CD14-positive monocyte (primary cell): ENCODE measurements at regions not wholly inside any gene's neighbourhood (a gene's known extent, or its start where the extent isn't known, plus 50 kb on each side); places are given as distances from the start of the nearest gene placed in this dataset.

Experiments used
- DNase-seq, 3 donors: peaks; one replicate each; pipeline ENCODE4 v3.0.0-alpha.2; 2011 to 2022
- H2AFZ ChIP-seq: 2 replicates; pipeline ENCODE4 v1.6.0; 2012; ENCODE audit warnings: mild to moderate bottlenecking, low read depth, low read length, inconsistent platforms; ENCODE audit not compliant: insufficient read depth, poor library complexity, severe bottlenecking
- H3K27ac ChIP-seq, 2 donors: 1 replicate in 1 of 2; 2 replicates in 1 of 2; pipeline ENCODE4 v1.5.1; 2012 to 2013; ENCODE audit warnings: low read length in 2 of 2, control low read depth in 1 of 2, inconsistent platforms in 1 of 2, low read depth in 1 of 2, mild to moderate bottlenecking in 1 of 2
- H3K27me3 ChIP-seq, 2 donors: one replicate each; pipeline versions ENCODE4 v1.6.0 to v1.6.1; 2011 to 2013; ENCODE audit warnings: low read length in 2 of 2; ENCODE audit not compliant: control insufficient read depth in 2 of 2, insufficient read depth in 2 of 2
- H3K36me3 ChIP-seq, 2 donors: replicated peaks in 1 of 2; 1 replicate in 1 of 2; 2 replicates in 1 of 2; pipeline versions ENCODE4 v1.5.1 to v1.6.1; 2012 to 2013; ENCODE audit warnings: low read length in 2 of 2, control low read depth in 1 of 2, inconsistent platforms in 1 of 2, mild to moderate bottlenecking in 1 of 2; ENCODE audit not compliant: insufficient read depth in 2 of 2, control insufficient read depth in 1 of 2
- H3K4me1 ChIP-seq, 2 donors: 1 replicate in 1 of 2; 2 replicates in 1 of 2; pipeline versions ENCODE4 v1.5.1 to v1.6.1; 2012 to 2013; ENCODE audit warnings: low read length in 2 of 2, control low read depth in 1 of 2, inconsistent platforms in 1 of 2, mild to moderate bottlenecking in 1 of 2, moderate library complexity in 1 of 2; ENCODE audit not compliant: insufficient read depth in 2 of 2, control insufficient read depth in 1 of 2
- H3K4me2 ChIP-seq: replicated peaks from 2 replicates; pipeline ENCODE3; 2012; ENCODE audit warnings: low read length, moderate library complexity, mild to moderate bottlenecking; ENCODE audit not compliant: poor library complexity, severe bottlenecking; ENCODE audit errors: extremely low read depth
- H3K4me3 ChIP-seq, 3 experiments: fragments of 200-600 bp in 1 of 3; sonication (generic) in 1 of 3; replicated peaks in 1 of 3; 1 replicate in 2 of 3; 2 replicates in 1 of 3; pipeline ENCODE4 v1.5.1; 2011 to 2013; ENCODE audit warnings: low read length in 3 of 3, mild to moderate bottlenecking in 3 of 3, control low read depth in 2 of 3, low read depth in 2 of 3, inconsistent platforms in 1 of 3, moderate library complexity in 1 of 3
- H3K79me2 ChIP-seq: 2 replicates; pipeline ENCODE4 v1.6.0; 2012; ENCODE audit warnings: mild to moderate bottlenecking, control low read depth, inconsistent platforms, low read length, moderate library complexity; ENCODE audit not compliant: insufficient read depth
- H3K9ac ChIP-seq: 2 replicates; pipeline ENCODE4 v1.6.0; 2017; ENCODE audit warnings: low read length, mild to moderate bottlenecking; ENCODE audit not compliant: insufficient read depth, poor library complexity, severe bottlenecking
- H3K9me3 ChIP-seq, 2 donors: replicated peaks in 1 of 2; 1 replicate in 1 of 2; 2 replicates in 1 of 2; pipeline versions ENCODE4 v1.5.1 to v1.6.1; 2012 to 2013; ENCODE audit warnings: low read length in 2 of 2, control low read depth in 1 of 2; ENCODE audit not compliant: control insufficient read depth in 1 of 2, insufficient read depth in 1 of 2
- H4K20me1 ChIP-seq: 2 replicates; pipeline ENCODE4 v1.6.0; 2012; ENCODE audit warnings: mild to moderate bottlenecking, low read length, control low read depth, moderate library complexity; ENCODE audit not compliant: insufficient read depth
- H3K27ac Mint-ChIP-seq, 7 donors: one replicate each; pipeline ENCODE4 v1.8.0; 2020; ENCODE audit warnings: mild to moderate bottlenecking in 7 of 7, mixed read lengths in 7 of 7, moderate library complexity in 6 of 7, inconsistent platforms in 2 of 7
- H3K27me3 Mint-ChIP-seq, 3 donors: one replicate each; pipeline ENCODE4 v1.8.0; 2021 to 2022; ENCODE audit warnings: low read depth in 3 of 3, mild to moderate bottlenecking in 3 of 3, mixed read lengths in 3 of 3, moderate library complexity in 3 of 3, inconsistent platforms in 1 of 3
- H3K36me3 Mint-ChIP-seq, 2 donors: one replicate each; pipeline ENCODE4 v1.8.0; 2020; ENCODE audit warnings: mixed read lengths in 2 of 2, inconsistent platforms in 1 of 2, mild to moderate bottlenecking in 1 of 2
- H3K4me1 Mint-ChIP-seq: one replicate; pipeline ENCODE4 v1.8.0; 2020; ENCODE audit warnings: mild to moderate bottlenecking, mixed read lengths
- H3K4me3 Mint-ChIP-seq, 2 donors: one replicate each; pipeline ENCODE4 v1.8.0; 2020; ENCODE audit warnings: mild to moderate bottlenecking in 2 of 2, mixed read lengths in 2 of 2, moderate library complexity in 1 of 2
- H3K9me3 Mint-ChIP-seq, 7 donors: one replicate each; pipeline ENCODE4 v1.8.0; 2020 to 2022; ENCODE audit warnings: mixed read lengths in 7 of 7, mild to moderate bottlenecking in 6 of 7, moderate library complexity in 6 of 7, inconsistent platforms in 2 of 7
- CTCF ChIP-seq: fragments of 200-600 bp; IDR thresholded peaks from one replicate; pipeline ENCODE4 v1.8.0; 2022; ENCODE audit warnings: antibody characterized with exemption, mild to moderate bottlenecking
- WGBS: methylation state at CpG from one replicate; pipeline ENCODE4 v1.1.5; 2013; ENCODE audit warnings: missing lambda C conversion rate; ENCODE audit not compliant: insufficient coverage; 5-methylcytosine and 5-hydroxymethylcytosine counted together
- intact Hi-C, 2 donors: fragments of 100-400 bp; cut with micrococcal nuclease; formaldehyde crosslinking; loops; one replicate each; pipeline versions ENCODE4 v1.15.0 to v1.15.1; 2023

- H4K20me1 ChIP-seq: no peaks in the 10 kb centered on the region
- Mint-ChIP-seq H3K27me3 (no peaks in the 10 kb centered on the region), H3K36me3 (no peaks in the 10 kb centered on the region), H3K9me3 (peaks cover 0 to 3% (median 2%) of the 10 kb centered on the region in 7 donors), H3K4me3 (no peak overlapping the region), H3K4me1 (no peaks in the 10 kb centered on the region), H3K27ac (no peak overlapping the region)
- no peak overlapping the region for H3K4me2 ChIP-seq
- no peaks in the 10 kb centered on the region for H3K79me2 ChIP-seq
- DNase-seq: no peak
- no peak overlapping the region for H3K9ac ChIP-seq
- TF ChIP-seq CTCF: no peak
- no peaks in the 10 kb centered on the region for H3K9me3 ChIP-seq
- no CpG with 5 or more reads among the region's 1 CpG for WGBS
- H3K4me1 ChIP-seq: no peaks in the 10 kb centered on the region
- intact Hi-C loops: no loop called here
- no peaks in the 10 kb centered on the region for H3K27me3 ChIP-seq
- H2AFZ ChIP-seq: no peak overlapping the region
- no peak overlapping the region for H3K27ac ChIP-seq
- no peaks in the 10 kb centered on the region for H3K36me3 ChIP-seq
- no peak overlapping the region for H3K4me3 ChIP-seq
These were observed 897.2 kb upstream of the ARPP21 start for GRCh38 chr3:34742151-34742550.

GRCh38 chr3:34758630-34759261 is 880.6 kb upstream of the ARPP21 start:
- H3K4me3 Mint-ChIP-seq: no peak overlapping the region
- no peaks in the 10 kb centered on the region for H4K20me1 ChIP-seq
- H3K27ac Mint-ChIP-seq: no peak overlapping the region
- 85% methylated on average over 7 of the region's 9 CpGs for WGBS
- no peaks in the 10 kb centered on the region for H3K27me3 ChIP-seq
- H3K4me2 ChIP-seq: no peak overlapping the region
- peaks cover 0 to 4% (median 0%) of the 10 kb centered on the region in 3 donors for H3K27me3 Mint-ChIP-seq
- no peaks in the 10 kb centered on the region for H3K4me1 Mint-ChIP-seq
- no peak overlapping the region for H3K4me3 ChIP-seq
- DNase-seq: no peak
- H3K9ac ChIP-seq: no peak overlapping the region
- no peaks in the 10 kb centered on the region for H3K4me1 ChIP-seq
- H3K9me3 Mint-ChIP-seq: peaks cover 6 to 18% (median 12%) of the 10 kb centered on the region in 7 donors
- no peak for TF ChIP-seq CTCF
- H3K27ac ChIP-seq: no peak overlapping the region
- intact Hi-C loops: no loop called here
- H2AFZ ChIP-seq: no peak overlapping the region
- H3K36me3 ChIP-seq: no peaks in the 10 kb centered on the region
- no peaks in the 10 kb centered on the region for H3K79me2 ChIP-seq
- H3K36me3 Mint-ChIP-seq: no peaks in the 10 kb centered on the region
- peaks cover 8 to 14% of the 10 kb centered on the region in 2 donors for H3K9me3 ChIP-seq
